K562 (cell line): ENCODE measurements at regions not wholly inside any gene's neighbourhood (a gene's known extent, or its start where the extent isn't known, plus 50 kb on each side); places are given as distances from the start of the nearest gene placed in this dataset.

Source experiments
- ATAC-seq: fragments of 200-7000 bp; cut with Tn5 transposase; 3 replicates; pipeline ENCODE4 v1.9.1; 2020; ENCODE audit warnings: moderate library complexity
- BruUV-seq: library from RNA; stranded (reverse); fragments of 400-500 nt; replicated peaks from 2 replicates; lab custom pipeline; 2021; lab: Mats Ljungman, UMichigan
- CTCF ChIA-PET: fragments of 300-600 bp; formaldehyde crosslinking; extraction: SDS; loops from one replicate; lab custom pipeline; 2021; ENCODE audit warnings: low intra/inter-chr PET ratio; lab: Yijun Ruan, JAX
- POLR2A ChIA-PET: fragments of 300-600, 350-650 bp; sonication (Branson Sonifier 250); formaldehyde crosslinking; extraction: SDS; loops from one replicate; lab custom pipeline; 2021; ENCODE audit warnings: antibody characterized with exemption, inconsistent platforms; lab: Yijun Ruan, JAX
- DNase-seq, 4 experiments: peaks; one replicate each; pipeline versions ENCODE4 v3.0.0 to v3.0.0-alpha.2; 2011 to 2018; ENCODE audit warnings: low spot score in 3 of 4, mixed read lengths in 3 of 4; ENCODE audit errors: extremely low read depth in 1 of 4
- FAIRE-seq: peaks from 2 replicates; lab custom pipeline; 2011; peaks lifted over from hg19 to GRCh38; lab: Jason Lieb, UNC
- H2AFZ ChIP-seq: 2 replicates; pipeline ENCODE4 v1.6.0; 2011; ENCODE audit warnings: low read depth, low read length, control low read depth, inconsistent platforms
- H3K27ac ChIP-seq: fragments of 200-600 bp; 3 replicates; pipeline ENCODE4 v1.8.0; 2011; ENCODE audit warnings: low read depth, mild to moderate bottlenecking, control low read depth, inconsistent platforms, low read length, moderate library complexity, mixed read lengths; ENCODE audit errors: extremely low read depth
- H3K27me3 ChIP-seq, 2 experiments: fragments of 300-600 bp in 1 of 2; 2 replicates in 1 of 2; 3 replicates in 1 of 2; pipeline versions ENCODE4 v1.6.0 to v1.8.0; 2011; ENCODE audit warnings: inconsistent platforms in 2 of 2, low read length in 2 of 2, mild to moderate bottlenecking in 1 of 2, mixed read lengths in 1 of 2, moderate library complexity in 1 of 2; ENCODE audit not compliant: control insufficient read depth in 2 of 2, insufficient read depth in 2 of 2
- H3K36me3 ChIP-seq: fragments of 300-600 bp; 3 replicates; pipeline ENCODE4 v1.8.0; 2011; ENCODE audit warnings: mild to moderate bottlenecking, low read length, inconsistent platforms; ENCODE audit not compliant: control insufficient read depth, insufficient read depth
- H3K4me1 ChIP-seq, 2 experiments: fragments of 200-600 bp in 1 of 2; replicated peaks in 1 of 2; 2 replicates in 1 of 2; 3 replicates in 1 of 2; pipeline versions ENCODE4 v1.5.1 to v1.8.0; 2011; ENCODE audit warnings: inconsistent platforms in 2 of 2, low read length in 2 of 2, mild to moderate bottlenecking in 1 of 2, mixed read lengths in 1 of 2, moderate library complexity in 1 of 2; ENCODE audit not compliant: control insufficient read depth in 2 of 2, insufficient read depth in 2 of 2
- H3K4me2 ChIP-seq: 2 replicates; pipeline ENCODE4 v1.6.1; 2011; ENCODE audit warnings: low read length, control low read depth, inconsistent platforms, mixed read lengths; ENCODE audit not compliant: insufficient read depth
- H3K4me3 ChIP-seq: fragments of 200-600 bp; sonication (generic), shearing (Covaris generic); 2 replicates; pipeline ENCODE4 v1.5.1; 2016; ENCODE audit warnings: control low read depth, inconsistent platforms
- H3K79me2 ChIP-seq: fragments of 200-600 bp; 3 replicates; pipeline ENCODE4 v1.8.0; 2011; ENCODE audit warnings: low read length, inconsistent platforms; ENCODE audit not compliant: control insufficient read depth, insufficient read depth
- H3K9ac ChIP-seq, 2 experiments: 2 replicates each; pipeline versions ENCODE4 v1.6.0 to v1.6.1; 2011; ENCODE audit warnings: low read depth in 2 of 2, low read length in 2 of 2, control low read depth in 1 of 2, inconsistent platforms in 1 of 2, mild to moderate bottlenecking in 1 of 2, mixed read lengths in 1 of 2; ENCODE audit not compliant: insufficient read depth in 1 of 2
- H3K9me1 ChIP-seq: one replicate; pipeline ENCODE4 v1.6.0; 2011; ENCODE audit warnings: inconsistent platforms, mild to moderate bottlenecking, low read length, moderate library complexity; ENCODE audit not compliant: control insufficient read depth, insufficient read depth
- H3K9me3 ChIP-seq: replicated peaks from 2 replicates; pipeline ENCODE4 v1.5.1; 2011; ENCODE audit warnings: low read depth, low read length, inconsistent platforms; ENCODE audit not compliant: control insufficient read depth, insufficient read depth
- H4K20me1 ChIP-seq: replicated peaks from 2 replicates; pipeline ENCODE4 v1.6.1; 2011; ENCODE audit warnings: low read length, inconsistent platforms, mixed read lengths; ENCODE audit not compliant: control insufficient read depth, insufficient read depth
- CBX2 ChIP-seq: fragments of 200-600 bp; sonication (generic); IDR thresholded peaks from one replicate; pipeline ENCODE4 v1.6.1; 2012; ENCODE audit warnings: mild to moderate bottlenecking, low read length, inconsistent platforms; ENCODE audit not compliant: insufficient read depth, poor library complexity, severe bottlenecking
- RNF219 ChIP-seq: fragments of 250-450 bp; sonication (Bioruptor Pico); IDR thresholded peaks from 2 replicates; pipeline ENCODE4 v1.5.0; 2022; ENCODE audit warnings: mild to moderate bottlenecking
- THAP12 ChIP-seq: fragments of 250-450 bp; sonication (Bioruptor Pico); IDR thresholded peaks from 2 replicates; pipeline ENCODE4 v1.9.0; 2021; ENCODE audit warnings: mild to moderate bottlenecking, inconsistent platforms
- WHSC1 ChIP-seq: IDR thresholded peaks from one replicate; pipeline ENCODE4 v1.6.1; 2012; ENCODE audit warnings: low read length, control low read depth, inconsistent platforms
- YY1 ChIP-seq, 3 experiments: IDR thresholded peaks; 2 replicates each; pipeline ENCODE4 v1.6.1; 2011; ENCODE audit warnings: low read length in 2 of 3, mild to moderate bottlenecking in 2 of 3, moderate library complexity in 2 of 3, borderline replicate concordance in 1 of 3, control low read depth in 1 of 3, low read depth in 1 of 3; ENCODE audit not compliant: insufficient read depth in 3 of 3, insufficient replicate concordance in 2 of 3, control insufficient read depth in 1 of 3, insufficient read length in 1 of 3; ENCODE audit errors: extremely low read depth in 1 of 3
- ZFX ChIP-seq: sonication (generic); formaldehyde crosslinking; IDR thresholded peaks from 2 replicates; pipeline ENCODE4 v1.8.0; 2022; ENCODE audit warnings: mild to moderate bottlenecking, missing genetic modification reagents, moderate library complexity
- ZNF121 ChIP-seq: sonication (generic); formaldehyde crosslinking; conservative IDR thresholded peaks from 2 replicates; pipeline ENCODE4 v1.8.0; 2022; ENCODE audit warnings: missing genetic modification reagents
- ZNF140 ChIP-seq: fragments of 250-450 bp; sonication (Bioruptor Pico); IDR thresholded peaks from 2 replicates; pipeline ENCODE4 v1.8.0; 2021; ENCODE audit warnings: moderate library complexity, mild to moderate bottlenecking, inconsistent platforms
- ZNF431 ChIP-seq: sonication (generic); formaldehyde crosslinking; IDR thresholded peaks from 2 replicates; pipeline ENCODE4 v1.8.0; 2022; ENCODE audit warnings: mild to moderate bottlenecking, missing genetic modification reagents
- WGBS: fragments of 100-300 bp; shearing (Covaris generic); methylation state at CpG from one replicate; pipeline ENCODE4 v1.1.6; 2016; ENCODE audit warnings: low coverage, mixed read lengths; ENCODE audit not compliant: insufficient coverage; ENCODE audit errors: missing lambda C conversion rate; 5-methylcytosine and 5-hydroxymethylcytosine counted together
- in situ Hi-C: fragments of 300-500 bp; cut with MboI; formaldehyde crosslinking; loops from 4 replicates; pipeline ENCODE4 v1.15.0; 2018; ENCODE audit warnings: inconsistent platforms, mixed read lengths
- intact Hi-C: fragments of 100-400 bp; cut with micrococcal nuclease; formaldehyde crosslinking; loops from 2 replicates; pipeline ENCODE4 v1.14.2; 2022

- DNase-seq (no peak), ATAC-seq (no peak), FAIRE-seq (no peak)
- Histone ChIP-seq H3K27ac (no peak overlapping the region), H3K36me3 (no peaks in the 10 kb centered on the region), H3K4me1 (no peaks in the 10 kb centered on the region), H3K27me3 (peaks cover 44 to 93% of the 10 kb centered on the region in 2 experiments), H3K79me2 (no peaks in the 10 kb centered on the region), H4K20me1 (peaks cover 31% of the 10 kb centered on the region), H3K4me2 (no peak overlapping the region), H3K9ac (no peak overlapping the region), H3K4me3 (no peak overlapping the region), H2AFZ (no peak overlapping the region), H3K9me1 (no peaks in the 10 kb centered on the region), H3K9me3 (no peaks in the 10 kb centered on the region)
- BruUV-seq = no TSS peak
- in situ Hi-C loops (no loop called here), intact Hi-C loops (no loop called here)
- WGBS = 1% methylated on average over 16 of the region's 21 CpGs
- POLR2A ChIA-PET = interaction anchor here (0.7 to 1.0 kb wide), 3 partner anchors 13 to 205 kb away, joined by 3 to 4 read pairs (median 3); no protein-coding TSS in a partner anchor
- CTCF ChIA-PET = no interaction called here
- no peak for TF ChIP-seq THAP12 (CRISPR knock-in tag)
- no peak for TF ChIP-seq WHSC1
- no peak for TF ChIP-seq ZNF140
- TF ChIP-seq CBX2 = no peak
- TF ChIP-seq ZNF431 (CRISPR knock-in tag) = no peak
- no peak for TF ChIP-seq YY1 (IDR thresholded peaks at IDR 0.05; ENCODE audit: borderline replicate concordance in 1 of 3, control insufficient read depth in 1 of 3, extremely low read depth in 1 of 3, insufficient read depth in 3 of 3, insufficient read length in 1 of 3, insufficient replicate concordance in 2 of 3, low read depth in 1 of 3, low read length in 2 of 3)
- TF ChIP-seq ZNF121 (CRISPR knock-in tag) = no peak
- no peak for TF ChIP-seq RNF219
- TF ChIP-seq ZFX (CRISPR knock-in tag) = no peak
Observed at GRCh38 chr17:79176792-79177601, 102.4 kb downstream of the ENGASE start.
